SHP77 treated with DMSO at 0.1 percent for 48 hours (cell line): ENCODE measurements at regions not wholly inside any gene's neighbourhood (a gene's known extent, or its start where the extent isn't known, plus 50 kb on each side); places are given as distances from the start of the nearest gene placed in this dataset.

Experiments
- DNase-seq: peaks from one replicate; lab custom pipeline; 2025; lab: John Stamatoyannopoulos, UW

DNA sequence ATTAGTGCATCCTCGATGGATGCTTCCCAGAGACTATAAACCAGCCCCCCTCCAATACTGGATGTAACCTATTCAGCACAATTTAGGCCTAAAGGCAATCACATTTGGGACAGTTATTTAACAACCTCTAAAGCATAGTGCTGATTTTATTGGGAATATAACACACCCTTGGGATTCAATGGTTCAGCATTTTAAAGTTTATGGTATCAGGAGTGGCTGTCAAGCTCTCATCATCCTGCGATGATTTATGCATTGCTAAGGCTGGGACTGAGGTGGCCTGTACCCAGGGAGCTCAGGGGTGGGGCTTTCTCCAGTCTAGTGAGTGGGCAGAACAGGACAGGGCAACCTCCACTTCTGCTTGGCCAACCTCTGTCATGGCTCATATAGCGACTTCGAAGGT lies 464.9 kb downstream of the INHBA start:
- DNase-seq = no peak

GRCh38 chr7:41232086-41232485 lies 470.8 kb downstream of the INHBA start:
- no peak for DNase-seq

DNA sequence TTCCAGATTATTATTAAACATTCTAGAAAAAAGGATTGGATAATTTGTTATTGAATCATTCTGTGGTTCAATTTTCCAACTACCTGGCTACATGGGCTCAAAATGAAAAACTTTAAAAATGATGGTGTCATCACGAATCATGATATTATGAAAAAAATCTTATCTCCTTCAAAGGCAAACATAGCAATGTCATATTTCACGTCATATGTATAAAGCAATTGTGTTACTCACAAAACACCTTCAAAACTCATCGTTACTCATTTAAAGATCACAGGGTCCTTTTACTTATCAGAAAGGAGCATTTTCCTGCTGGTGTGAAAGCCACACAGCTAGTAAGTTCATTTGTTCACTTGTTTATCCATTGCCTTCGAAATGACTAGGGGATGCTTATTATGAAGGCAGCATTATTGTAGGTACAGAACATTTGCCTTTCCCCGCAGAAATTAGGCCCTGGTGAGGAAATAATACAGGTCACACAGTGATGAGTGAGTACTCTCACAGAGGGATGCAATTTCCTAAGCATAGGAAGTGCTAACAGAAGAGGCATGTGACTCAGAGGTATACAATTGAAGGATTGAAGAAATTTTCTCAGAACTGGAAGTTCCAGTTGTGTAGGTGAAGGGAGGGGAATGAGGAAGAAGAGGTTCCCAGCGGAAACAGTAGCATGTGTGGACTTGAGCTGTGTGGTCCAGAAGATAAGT lies 478.7 kb downstream of the INHBA start:
- DNase-seq = no peak

DNA sequence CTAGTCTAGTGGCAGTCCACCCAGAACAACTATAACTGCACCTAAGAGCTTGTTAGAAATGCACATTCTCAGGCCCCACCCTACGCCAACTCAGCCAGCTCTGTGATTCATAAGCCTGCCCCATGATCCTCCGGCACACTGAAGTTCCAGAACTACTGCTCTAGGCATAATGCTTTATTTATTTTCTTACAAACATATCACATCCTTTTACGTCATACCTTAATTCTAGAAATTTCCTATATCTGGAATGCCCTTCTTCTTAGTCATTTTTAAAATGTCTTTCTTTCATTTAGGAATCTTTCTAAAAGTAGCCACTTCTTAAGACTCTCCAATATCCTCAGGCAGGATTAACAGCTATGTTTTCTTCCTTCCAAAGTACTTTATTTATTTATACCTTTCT lies 480.1 kb downstream of the INHBA start:
- no peak for DNase-seq

GRCh38 chr7:41220266-41220665 lies 482.6 kb downstream of the INHBA start:
- DNase-seq = no peak

- no peak for DNase-seq
These were observed 483.6 kb downstream of the INHBA start for GRCh38 chr7:41219276-41219675.

DNA sequence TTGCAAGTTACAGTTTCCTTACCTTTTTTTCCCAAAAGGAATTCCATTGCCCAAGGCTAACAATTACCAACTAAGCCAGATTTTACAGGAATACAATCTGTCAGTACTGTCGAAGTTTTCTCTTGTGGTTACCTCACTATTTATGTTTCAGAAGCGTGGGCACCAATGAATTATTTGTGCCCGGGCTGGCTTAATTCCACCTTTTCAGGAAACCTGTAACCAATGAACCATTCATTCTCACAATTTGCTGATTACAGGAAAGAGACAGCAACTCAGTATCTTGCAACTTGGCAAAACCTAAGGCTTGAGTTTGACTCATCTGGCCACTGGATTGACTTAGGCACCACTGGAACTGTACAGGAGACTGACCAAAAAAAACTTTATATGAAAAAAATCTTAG lies 485.6 kb downstream of the INHBA start:
- DNase-seq = no peak

GRCh38 chr7:41207141-41207540 lies 495.7 kb downstream of the INHBA start:
- DNase-seq = no peak

- DNase-seq = no peak
These were observed 496.6 kb downstream of the INHBA start for GRCh38 chr7:41206267-41206666.

GRCh38 chr7:41205600-41205999 lies 497.3 kb downstream of the INHBA start:
- no peak for DNase-seq

GRCh38 chr7:41203542-41203941 lies 499.3 kb downstream of the INHBA start:
- DNase-seq = no peak

DNA sequence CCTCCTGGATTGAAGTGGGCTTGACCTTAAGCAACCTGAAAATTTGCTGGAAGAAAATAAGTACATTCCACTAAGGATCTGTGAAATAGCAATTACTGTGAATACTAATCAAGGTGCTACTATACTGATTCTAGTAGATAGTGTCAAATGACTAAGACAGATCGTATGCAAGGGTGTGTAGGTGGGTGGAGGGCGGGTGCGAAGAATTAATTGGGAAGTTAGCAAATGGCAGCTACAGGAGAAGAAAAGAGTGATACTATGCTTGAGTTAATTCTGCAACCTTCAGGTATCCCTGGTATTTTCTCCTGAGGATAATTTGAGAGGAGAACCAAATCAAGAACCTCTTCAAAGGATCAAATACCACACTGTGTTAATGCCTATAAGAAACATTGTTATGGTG lies 501.9 kb downstream of the INHBA start:
- no peak for DNase-seq

DNA sequence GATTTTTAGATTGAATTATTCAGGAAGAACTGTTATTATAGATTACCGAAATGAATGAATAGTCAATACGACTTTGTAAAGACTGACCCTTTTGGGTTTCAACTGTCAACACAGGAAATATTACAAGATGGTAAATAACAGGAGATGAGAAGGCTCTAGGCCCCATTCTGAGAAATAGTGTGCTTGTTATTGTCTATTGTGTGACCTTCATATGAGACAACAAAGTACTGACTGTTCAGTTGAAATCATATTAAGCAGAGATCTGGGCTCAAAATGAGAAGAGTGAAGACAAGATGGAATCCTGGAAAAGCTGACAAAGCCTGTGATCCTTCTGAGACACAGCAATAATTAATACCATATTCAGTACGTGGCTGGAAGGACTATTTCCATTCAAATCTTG lies 503.8 kb downstream of the INHBA start:
- no peak for DNase-seq

DNA sequence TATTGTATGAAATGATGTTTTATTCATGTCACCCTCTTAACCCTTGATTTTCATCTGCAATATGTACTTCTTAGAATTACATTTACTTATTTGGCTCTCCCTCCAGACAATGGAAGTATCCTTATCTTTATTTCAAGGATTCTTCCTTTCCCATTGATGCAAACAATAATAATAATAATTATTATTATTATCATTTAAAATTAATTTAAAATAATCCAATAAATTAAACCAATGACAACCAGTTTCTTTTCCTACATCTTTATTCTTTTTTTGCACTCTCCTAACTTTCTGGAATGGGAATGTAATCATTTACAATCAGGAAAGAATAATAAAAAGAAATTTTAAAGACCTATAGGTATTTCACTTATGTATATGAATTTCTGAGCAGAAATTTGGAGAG lies 504.4 kb downstream of the INHBA start:
- DNase-seq = no peak

DNA sequence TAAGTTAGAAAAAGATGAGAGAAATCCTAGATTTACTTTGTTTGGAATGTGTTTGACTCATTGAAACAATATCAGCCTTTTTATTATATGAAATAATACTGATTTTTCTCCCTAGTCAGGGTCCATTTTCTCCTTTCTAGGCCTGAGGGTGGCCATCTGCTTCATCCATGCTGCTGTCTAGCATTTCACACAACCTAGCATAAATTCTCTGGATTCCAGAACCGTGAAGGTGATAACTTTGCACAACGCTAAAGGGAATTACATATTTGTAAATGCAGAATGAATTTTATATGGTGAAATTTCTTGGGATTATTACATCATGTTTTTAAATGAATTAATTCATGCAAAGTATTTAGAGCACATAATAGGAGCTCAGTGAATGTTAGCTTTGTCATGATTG lies 505.1 kb downstream of the INHBA start:
- DNase-seq = no peak

- DNase-seq = peak; percentile 44
These were observed 509.1 kb downstream of the INHBA start for GRCh38 chr7:41193738-41194282.

- no peak for DNase-seq
These were observed 512.3 kb downstream of the INHBA start for GRCh38 chr7:41190581-41190980.

GRCh38 chr7:41189866-41190265 lies 513.0 kb downstream of the INHBA start:
- DNase-seq = no peak

GRCh38 chr7:41188163-41189130 lies 514.4 kb downstream of the INHBA start:
- DNase-seq = no peak

DNA sequence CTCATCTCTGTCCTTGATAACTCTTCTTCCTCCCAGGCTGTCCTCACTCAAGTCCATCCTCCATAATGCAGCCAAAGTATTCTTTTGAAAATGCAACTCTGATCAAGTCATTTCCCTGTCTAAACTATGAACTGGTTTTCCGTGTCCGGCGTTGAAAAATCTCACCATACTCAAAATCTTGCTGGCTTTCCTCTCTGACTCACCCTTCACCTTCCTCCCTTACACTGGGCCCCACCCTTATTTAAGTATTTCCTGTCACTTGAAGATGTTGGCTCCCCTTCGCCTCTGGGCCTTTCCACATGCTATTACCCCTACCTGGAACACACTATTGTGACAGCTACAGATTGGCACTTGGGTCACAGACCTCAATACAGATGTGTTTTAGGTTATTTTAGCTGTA lies 515.6 kb downstream of the INHBA start:
- DNase-seq = no peak

GRCh38 chr7:41185851-41186250 lies 517.0 kb downstream of the INHBA start:
- DNase-seq = peak; percentile 27

DNA sequence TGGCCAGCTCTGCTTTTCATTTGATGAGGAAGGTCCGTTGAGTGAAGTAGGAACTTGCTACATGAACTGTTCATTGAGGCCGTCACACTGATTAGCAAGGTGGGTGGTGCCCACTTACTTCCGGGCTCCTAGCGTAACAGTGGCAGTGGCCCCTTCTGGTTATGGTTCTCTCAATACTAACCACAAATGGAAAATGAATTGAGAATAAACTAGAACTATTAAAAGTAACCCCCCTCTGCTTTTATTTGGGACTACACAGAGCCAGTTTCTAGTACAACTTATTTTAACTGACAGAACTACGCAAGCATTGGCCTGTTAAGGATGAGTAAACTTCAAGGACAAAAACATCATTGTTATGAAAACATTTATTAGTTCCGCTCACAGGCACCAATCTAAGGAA lies 519.1 kb downstream of the INHBA start:
- no peak for DNase-seq

- DNase-seq = no peak
These were observed 520.1 kb downstream of the INHBA start for GRCh38 chr7:41182782-41183181.
